Stomach (tissue), 8 donors: ENCODE measurements at regions not wholly inside any gene's neighbourhood (a gene's known extent, or its start where the extent isn't known, plus 50 kb on each side); places are given as distances from the start of the nearest gene placed in this dataset.
A peak's percentile ranks its signal among the peaks of the same experiment; 100 is the strongest.

Source experiments
- DNase-seq, 2 donors: peaks; one replicate each; pipeline versions ENCODE4 v3.0.0 to v3.0.0-alpha.2; 2013 to 2019
- H3K27ac ChIP-seq, 5 donors: fragments of 200-600 bp in 4 of 5; sonication (generic) in 4 of 5; one replicate each; pipeline ENCODE4 v1.5.1; 2013 to 2019; ENCODE audit warnings: mild to moderate bottlenecking in 1 of 5, moderate library complexity in 1 of 5
- H3K27me3 ChIP-seq, 3 donors: fragments of 200-600 bp; sonication (generic); one replicate each; pipeline ENCODE4 v1.5.1; 2017 to 2019; ENCODE audit warnings: mixed run types in 1 of 3
- H3K36me3 ChIP-seq, 4 donors: fragments of 200-600 bp; sonication (generic); 1 replicate in 3 of 4; 2 replicates in 1 of 4; pipeline ENCODE4 v1.5.1; 2016 to 2019
- H3K4me1 ChIP-seq, 4 donors: fragments of 200-600 bp; sonication (generic); one replicate each; pipeline ENCODE4 v1.5.1; 2016 to 2019
- H3K4me3 ChIP-seq, 4 donors: fragments of 200-600 bp; sonication (generic) in 3 of 4; one replicate each; pipeline ENCODE4 v1.5.1; 2016 to 2019; ENCODE audit warnings: mild to moderate bottlenecking in 1 of 4
- H3K9me3 ChIP-seq, 4 donors: fragments of 200-600 bp; sonication (generic); one replicate each; pipeline ENCODE4 v1.5.1; 2016 to 2019
- EP300 ChIP-seq: sonication (generic); formaldehyde crosslinking; IDR thresholded peaks from one replicate; pipeline ENCODE4 v1.6.1; 2017; ENCODE audit warnings: antibody characterized with exemption
- POLR2A ChIP-seq, 4 donors: fragments of 450-650 bp; IDR thresholded peaks; one replicate each; pipeline ENCODE4 v1.6.1; 2016; ENCODE audit warnings: antibody characterized with exemption in 4 of 4, control low read depth in 2 of 4, mild to moderate bottlenecking in 1 of 4, moderate library complexity in 1 of 4
- POLR2AphosphoS5 ChIP-seq, 3 donors: sonication (generic); formaldehyde crosslinking; IDR thresholded peaks; one replicate each; pipeline ENCODE4 v1.6.1; 2016; ENCODE audit warnings: antibody characterized with exemption in 3 of 3
- WGBS, 5 donors: extraction: QIAGEN DNeasy Blood & Tissue Kit in 3 of 5; methylation state at CpG; one replicate each; pipeline versions ENCODE4 v1.1.5 to v1.1.7; 2013 to 2018; 5-methylcytosine and 5-hydroxymethylcytosine counted together
- intact Hi-C: fragments of 100-400 bp; cut with DNase I; formaldehyde crosslinking; loops from one replicate; pipeline ENCODE4 v1.15.1; 2023; ENCODE audit warnings: low total_unique reads
- TF ChIP-seq, protein P1 (sequence below), 7 experiments: fragments of 450-650 bp in 4 of 7; fragments of 200-600 bp in 3 of 7; sonication (generic) in 3 of 7; IDR thresholded peaks; one replicate each; pipeline ENCODE4 v1.5.1; 2016 to 2019; ENCODE audit warnings: antibody characterized with exemption in 7 of 7, control low read depth in 2 of 7, mild to moderate bottlenecking in 1 of 7
- donor health status: healthy with polysubstance abuse.
- donor health status: Bipolar disorder and iron deficiency.
- donor health status: healthy.

DNA sequence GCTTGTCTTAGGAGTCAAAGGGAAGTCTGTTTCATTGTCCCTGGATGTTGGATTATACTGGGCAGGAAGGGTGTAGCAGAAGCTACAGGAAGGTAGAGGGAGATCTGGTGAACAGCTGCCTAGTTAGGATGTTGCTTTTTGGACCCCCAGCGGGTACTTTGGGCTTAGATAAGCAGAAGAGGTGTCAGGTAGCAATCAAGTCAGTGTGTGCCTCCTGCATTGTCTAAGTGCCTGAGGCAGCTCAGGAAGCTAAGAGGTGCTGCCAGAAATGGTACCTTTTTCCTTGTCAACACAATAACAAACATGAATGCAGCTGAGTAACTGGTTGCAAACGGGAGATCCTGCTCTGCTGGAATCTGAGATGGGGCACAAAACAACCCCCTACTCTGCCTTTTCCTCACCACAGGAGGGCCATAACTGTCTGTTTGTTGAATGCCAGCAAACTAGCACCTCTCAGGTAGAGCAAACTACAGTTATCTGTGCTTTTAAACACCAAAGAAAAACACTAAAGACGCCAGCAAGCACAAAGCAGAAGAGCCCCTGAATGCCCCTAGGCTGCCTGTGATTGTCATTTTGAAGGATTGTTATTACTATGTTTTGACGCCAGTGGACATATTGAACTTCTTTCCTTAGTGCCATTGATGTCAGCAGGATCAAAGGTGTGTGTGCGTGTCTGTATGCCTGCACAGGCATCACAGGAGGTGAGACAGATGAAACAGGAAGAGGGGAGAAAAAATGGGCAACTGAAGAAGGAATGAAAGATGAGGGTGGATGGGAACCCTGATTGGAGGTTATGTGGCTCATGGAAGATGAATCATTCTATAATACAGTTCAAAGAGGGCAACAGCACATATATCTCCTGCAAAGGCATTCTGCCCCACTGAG, 151.4 kb downstream of the ETAA1 start:
- no peak for DNase-seq
- Histone ChIP-seq H3K9me3 (peaks cover 0 to 9% (median 2%) of the 10 kb centered on the region in 4 donors), H3K4me3 (no peak overlapping the region), H3K36me3 (no peaks in the 10 kb centered on the region), H3K27me3 (no peaks in the 10 kb centered on the region), H3K27ac (no peak overlapping the region), H3K4me1 (no peaks in the 10 kb centered on the region)
- no peak for TF ChIP-seq EP300
- no peak for TF ChIP-seq POLR2A (IDR thresholded peaks at IDR 0.05)
- TF ChIP-seq, protein P1, sequence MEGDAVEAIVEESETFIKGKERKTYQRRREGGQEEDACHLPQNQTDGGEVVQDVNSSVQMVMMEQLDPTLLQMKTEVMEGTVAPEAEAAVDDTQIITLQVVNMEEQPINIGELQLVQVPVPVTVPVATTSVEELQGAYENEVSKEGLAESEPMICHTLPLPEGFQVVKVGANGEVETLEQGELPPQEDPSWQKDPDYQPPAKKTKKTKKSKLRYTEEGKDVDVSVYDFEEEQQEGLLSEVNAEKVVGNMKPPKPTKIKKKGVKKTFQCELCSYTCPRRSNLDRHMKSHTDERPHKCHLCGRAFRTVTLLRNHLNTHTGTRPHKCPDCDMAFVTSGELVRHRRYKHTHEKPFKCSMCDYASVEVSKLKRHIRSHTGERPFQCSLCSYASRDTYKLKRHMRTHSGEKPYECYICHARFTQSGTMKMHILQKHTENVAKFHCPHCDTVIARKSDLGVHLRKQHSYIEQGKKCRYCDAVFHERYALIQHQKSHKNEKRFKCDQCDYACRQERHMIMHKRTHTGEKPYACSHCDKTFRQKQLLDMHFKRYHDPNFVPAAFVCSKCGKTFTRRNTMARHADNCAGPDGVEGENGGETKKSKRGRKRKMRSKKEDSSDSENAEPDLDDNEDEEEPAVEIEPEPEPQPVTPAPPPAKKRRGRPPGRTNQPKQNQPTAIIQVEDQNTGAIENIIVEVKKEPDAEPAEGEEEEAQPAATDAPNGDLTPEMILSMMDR (IDR thresholded peaks at IDR 0.05), result no peak
- no peak for TF ChIP-seq POLR2AphosphoS5 (IDR thresholded peaks at IDR 0.05)
- intact Hi-C loops, result no loop called here
- 49 to 66% (median 59%) methylated on average over 5 of the region's 5 CpGs for WGBS, 5 donors

DNA sequence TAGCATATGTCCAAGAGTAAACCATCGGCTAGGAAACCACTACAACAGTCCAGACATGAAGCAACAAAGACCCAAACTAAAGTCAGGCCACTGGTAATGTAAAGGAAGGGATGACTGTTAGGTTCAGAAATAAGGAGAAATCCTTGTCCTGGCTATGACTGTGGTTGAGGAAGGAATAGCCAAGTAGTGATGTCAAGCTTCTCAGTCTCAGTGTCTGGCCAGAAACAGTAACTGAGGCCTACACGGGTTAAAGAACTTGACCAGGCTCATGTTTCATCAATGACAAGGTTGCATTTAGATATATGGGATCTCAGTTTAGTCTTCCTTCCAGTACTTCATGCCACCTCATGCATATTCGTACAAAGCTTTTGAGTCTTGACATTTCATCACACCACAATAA, 162.0 kb downstream of the ETAA1 start:
- 77 to 90% (median 87%) methylated on average over 3 of the region's 3 CpGs for WGBS, 5 donors
- no peaks in the 10 kb centered on the region for H3K27me3 ChIP-seq
- TF ChIP-seq POLR2AphosphoS5 (IDR thresholded peaks at IDR 0.05) (no peak), EP300 (no peak), POLR2A (IDR thresholded peaks at IDR 0.05) (no peak)
- TF ChIP-seq, protein P1 (IDR thresholded peaks at IDR 0.05), result no peak
- H3K4me3 ChIP-seq, result no peak overlapping the region
- H3K27ac ChIP-seq, result no peak overlapping the region
- H3K36me3 ChIP-seq, result no peaks in the 10 kb centered on the region
- no peak for DNase-seq
- no peaks in the 10 kb centered on the region for H3K9me3 ChIP-seq
- peaks cover 0 to 21% (median 10%) of the 10 kb centered on the region in 4 donors for H3K4me1 ChIP-seq
- intact Hi-C loops, result no loop called here

DNA sequence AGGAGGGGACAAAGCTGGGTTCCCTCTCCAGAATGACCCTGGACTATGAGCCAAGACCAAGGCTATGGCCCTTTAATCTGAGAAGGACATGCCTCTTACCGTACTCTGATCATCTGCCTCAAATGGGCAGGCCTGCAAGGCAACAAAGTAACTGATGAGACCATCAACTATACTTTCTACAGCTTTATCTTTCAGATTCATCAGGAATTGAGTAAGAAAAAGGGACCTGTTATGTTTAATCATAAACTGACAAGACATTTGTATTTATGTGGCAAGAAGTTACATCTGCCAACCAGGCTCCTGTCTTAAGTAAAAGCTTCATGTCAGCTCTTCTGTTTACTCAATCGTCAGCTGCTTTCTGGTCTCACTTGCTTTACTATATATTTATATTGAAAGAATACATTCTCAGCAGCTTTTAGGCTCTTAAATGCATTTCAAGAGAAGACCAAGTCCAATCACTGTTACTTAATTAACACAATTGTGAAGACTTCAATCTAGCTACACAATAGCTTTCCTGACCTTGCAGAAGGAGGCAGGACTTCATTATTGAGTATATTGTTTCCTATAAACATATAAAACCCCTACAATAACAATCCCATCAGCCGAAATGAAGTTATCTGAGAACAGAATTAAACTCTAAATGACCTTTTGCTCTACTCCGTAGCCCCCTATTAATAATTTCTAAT, 163.8 kb downstream of the ETAA1 start:
- Histone ChIP-seq H3K4me1 (peaks cover 0 to 21% (median 10%) of the 10 kb centered on the region in 4 donors), H3K9me3 (no peaks in the 10 kb centered on the region), H3K27ac (peak overlapping the region in 3 of 5 donors; percentile 16 to 69 (median 52)), H3K27me3 (no peaks in the 10 kb centered on the region), H3K4me3 (no peak overlapping the region), H3K36me3 (no peaks in the 10 kb centered on the region)
- no peak for DNase-seq
- TF ChIP-seq POLR2AphosphoS5 (IDR thresholded peaks at IDR 0.05), result no peak
- no peak for TF ChIP-seq EP300
- TF ChIP-seq, protein P1 (IDR thresholded peaks at IDR 0.05), result no peak
- TF ChIP-seq POLR2A (IDR thresholded peaks at IDR 0.05), result no peak
- 30 to 43% (median 37%) methylated on average over 4 of the region's 4 CpGs for WGBS, 5 donors
- intact Hi-C loops, result no loop called here

DNA sequence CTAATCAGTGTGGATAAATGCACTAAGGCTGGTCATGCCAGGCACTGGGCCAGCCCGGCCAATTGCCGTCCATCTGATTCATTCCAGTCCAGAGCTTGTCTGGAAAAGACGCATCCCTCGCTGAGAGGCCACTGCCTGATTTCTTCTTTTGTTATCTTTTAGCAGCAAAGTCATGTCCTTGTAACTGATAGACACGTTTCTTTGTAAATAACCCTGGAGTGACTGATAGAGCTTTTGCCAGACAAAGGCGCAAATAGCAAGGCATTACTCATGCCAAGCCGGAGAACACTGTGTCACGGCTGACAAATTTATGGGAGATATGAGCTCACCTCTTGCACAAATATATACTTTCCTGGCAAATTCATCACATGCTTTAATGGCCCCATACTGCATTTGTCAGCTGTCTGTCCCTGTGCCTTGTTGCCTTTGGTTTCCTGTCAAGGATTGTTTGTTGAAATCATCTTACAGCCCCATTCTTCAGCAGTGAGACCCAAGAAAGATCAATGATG, 164.4 kb downstream of the ETAA1 start:
- peak; percentile 66 to 81 for DNase-seq
- H3K36me3 ChIP-seq, result no peaks in the 10 kb centered on the region
- WGBS, 5 donors, result 16 to 32% (median 23%) methylated on average over 8 of the region's 8 CpGs
- no peaks in the 10 kb centered on the region for H3K27me3 ChIP-seq
- H3K9me3 ChIP-seq, result no peaks in the 10 kb centered on the region
- TF ChIP-seq, protein P1 (IDR thresholded peaks at IDR 0.05), result no peak
- no peak for TF ChIP-seq EP300
- no peak for TF ChIP-seq POLR2A (IDR thresholded peaks at IDR 0.05)
- peak in 2 of 3 donors; percentile 67 to 75 for TF ChIP-seq POLR2AphosphoS5 (IDR thresholded peaks at IDR 0.05)
- peaks cover 0 to 21% (median 10%) of the 10 kb centered on the region in 4 donors for H3K4me1 ChIP-seq
- no peak overlapping the region for H3K4me3 ChIP-seq
- H3K27ac ChIP-seq, result peak overlapping the region; percentile 16 to 69 (median 46)
- intact Hi-C loops, result no loop called here
